SJSA1 (cell line): ENCODE measurements at regions not wholly inside any gene's neighbourhood (a gene's known extent, or its start where the extent isn't known, plus 50 kb on each side); places are given as distances from the start of the nearest gene placed in this dataset.

Source experiments
- DNase-seq, 2 experiments: peaks; one replicate each; pipeline ENCODE4 v3.0.0-alpha.2; 2015 to 2020; ENCODE audit warnings: low spot score in 2 of 2, low read depth in 1 of 2
- H3K27ac ChIP-seq: fragments of 250-450 bp; sonication (Bioruptor Pico); 2 replicates; pipeline ENCODE4 v1.5.1; 2020; ENCODE audit warnings: mild to moderate bottlenecking, moderate library complexity
- H3K27me3 ChIP-seq: fragments of 250-450 bp; sonication (Bioruptor Pico); replicated peaks from 2 replicates; pipeline ENCODE4 v1.5.1; 2020; ENCODE audit warnings: mild to moderate bottlenecking, moderate library complexity
- H3K36me3 ChIP-seq: fragments of 250-450 bp; sonication (Bioruptor Pico); 2 replicates; pipeline ENCODE4 v1.5.1; 2020; ENCODE audit warnings: mild to moderate bottlenecking
- H3K4me1 ChIP-seq: fragments of 250-450 bp; sonication (Bioruptor Pico); replicated peaks from 2 replicates; pipeline ENCODE4 v1.6.1; 2021; ENCODE audit warnings: mild to moderate bottlenecking
- H3K4me3 ChIP-seq: fragments of 250-450 bp; sonication (Bioruptor Pico); 2 replicates; pipeline ENCODE4 v1.5.1; 2020; ENCODE audit warnings: mild to moderate bottlenecking
- H3K9me3 ChIP-seq: fragments of 250-450 bp; sonication (Bioruptor Pico); replicated peaks from 2 replicates; pipeline ENCODE4 v1.5.1; 2020; ENCODE audit warnings: mild to moderate bottlenecking

DNA sequence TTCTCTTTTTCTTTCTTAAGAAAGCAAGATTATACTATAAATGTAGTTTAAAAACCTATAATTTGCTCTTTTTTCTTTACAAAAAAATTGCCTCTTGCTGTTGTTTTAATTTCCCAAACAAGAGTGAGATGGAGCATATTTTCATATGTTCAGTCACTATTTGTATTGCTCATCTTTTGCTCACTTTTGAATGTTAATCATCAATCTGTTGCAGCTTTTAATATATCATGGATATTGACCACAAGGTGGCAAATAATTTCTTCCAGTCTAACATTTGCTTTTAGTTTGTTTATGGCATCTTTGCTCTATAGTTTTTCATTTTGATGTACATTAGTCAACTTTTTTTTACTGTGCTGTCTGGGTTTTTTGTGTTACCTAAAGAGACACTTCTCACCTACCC is 112.6 kb upstream of the THRB start:
- Histone ChIP-seq H3K9me3 (no peaks in the 10 kb centered on the region), H3K36me3 (no peaks in the 10 kb centered on the region), H3K27me3 (no peaks in the 10 kb centered on the region), H3K27ac (no peak overlapping the region), H3K4me3 (no peak overlapping the region), H3K4me1 (no peaks in the 10 kb centered on the region)
- no peak for DNase-seq

- no peak overlapping the region for H3K27ac ChIP-seq
- H3K36me3 ChIP-seq, result no peaks in the 10 kb centered on the region
- DNase-seq, result no peak
- no peak overlapping the region for H3K4me3 ChIP-seq
- no peaks in the 10 kb centered on the region for H3K9me3 ChIP-seq
- no peaks in the 10 kb centered on the region for H3K4me1 ChIP-seq
- no peaks in the 10 kb centered on the region for H3K27me3 ChIP-seq
These were observed 114.2 kb upstream of the THRB start for GRCh38 chr3:24608701-24609390.

DNA sequence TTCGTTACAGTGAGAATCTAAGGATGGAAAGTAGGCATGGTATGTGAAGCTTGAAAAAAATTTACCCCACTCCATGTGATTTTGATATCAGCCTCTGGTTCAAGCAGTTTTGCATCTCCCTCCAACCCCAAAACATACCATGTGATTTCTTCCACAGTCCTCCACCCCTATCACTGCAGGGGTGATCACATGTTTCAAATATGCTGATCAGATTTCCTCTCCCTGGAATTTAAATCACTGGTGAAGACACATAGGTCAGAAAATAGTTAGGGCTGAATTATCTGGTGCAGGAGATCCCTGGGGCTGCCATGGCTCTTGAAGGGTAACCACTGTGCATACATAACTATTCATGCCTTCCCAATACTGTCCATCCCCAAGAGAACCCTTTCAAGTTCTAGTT is 119.7 kb upstream of the THRB start:
- no peaks in the 10 kb centered on the region for H3K9me3 ChIP-seq
- H3K27ac ChIP-seq, result no peak overlapping the region
- H3K36me3 ChIP-seq, result no peaks in the 10 kb centered on the region
- DNase-seq, result no peak
- no peak overlapping the region for H3K4me3 ChIP-seq
- no peaks in the 10 kb centered on the region for H3K4me1 ChIP-seq
- no peaks in the 10 kb centered on the region for H3K27me3 ChIP-seq

- H3K9me3 ChIP-seq, result no peaks in the 10 kb centered on the region
- H3K27ac ChIP-seq, result no peak overlapping the region
- no peak overlapping the region for H3K4me3 ChIP-seq
- no peaks in the 10 kb centered on the region for H3K36me3 ChIP-seq
- no peaks in the 10 kb centered on the region for H3K27me3 ChIP-seq
- no peak for DNase-seq
- no peaks in the 10 kb centered on the region for H3K4me1 ChIP-seq
These were observed 120.5 kb upstream of the THRB start for GRCh38 chr3:24615177-24615576.

GRCh38 chr3:24616110-24616829 is 121.6 kb upstream of the THRB start:
- Histone ChIP-seq H3K27ac (no peak overlapping the region), H3K27me3 (no peaks in the 10 kb centered on the region), H3K4me1 (no peaks in the 10 kb centered on the region), H3K36me3 (no peaks in the 10 kb centered on the region), H3K9me3 (no peaks in the 10 kb centered on the region), H3K4me3 (no peak overlapping the region)
- DNase-seq, result no peak

DNA sequence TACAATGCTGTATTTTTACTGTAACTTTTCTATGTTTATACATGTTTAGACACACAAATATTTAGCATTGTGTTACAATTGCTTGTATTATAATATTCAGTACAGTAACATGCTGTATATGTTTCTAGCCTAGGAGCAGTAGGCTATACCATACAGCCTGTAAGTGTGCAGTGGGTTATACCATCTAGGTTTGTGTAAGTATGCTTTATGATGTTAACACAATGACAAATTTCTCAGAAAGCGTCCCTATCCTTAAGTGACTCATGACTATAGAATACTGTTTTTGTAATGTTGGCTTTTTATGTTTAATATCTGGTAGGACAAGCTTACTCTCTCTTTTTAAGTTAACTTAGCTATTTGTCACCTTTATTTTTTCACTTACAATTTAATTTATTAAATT is 127.5 kb upstream of the THRB start:
- Histone ChIP-seq H3K27ac (no peak overlapping the region), H3K4me3 (no peak overlapping the region), H3K4me1 (no peaks in the 10 kb centered on the region), H3K9me3 (no peaks in the 10 kb centered on the region), H3K27me3 (no peaks in the 10 kb centered on the region), H3K36me3 (no peaks in the 10 kb centered on the region)
- no peak for DNase-seq

DNA sequence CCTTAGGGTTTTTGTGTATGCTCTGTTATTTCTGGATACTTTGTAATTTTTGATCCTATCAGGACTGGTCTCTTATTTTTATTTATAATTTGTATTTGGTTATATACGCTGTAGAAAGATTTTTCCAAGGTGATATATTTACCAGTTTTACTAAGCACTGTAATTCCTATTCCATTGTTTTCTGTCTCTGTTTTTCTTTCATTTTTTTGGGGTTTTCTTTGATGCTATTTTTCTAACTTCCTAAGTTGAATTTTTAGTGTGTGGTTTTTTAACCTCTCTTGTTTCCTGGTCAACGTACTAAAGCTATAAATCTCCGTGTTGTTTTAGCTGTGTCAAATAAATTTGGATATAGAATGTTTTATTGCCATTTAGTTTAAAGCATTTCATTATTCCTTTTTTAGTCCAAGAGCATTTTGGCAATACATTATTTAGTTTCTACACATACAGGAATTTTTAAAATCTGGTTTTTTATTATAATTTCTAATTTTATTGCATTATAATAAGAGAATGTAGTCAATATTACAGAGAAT is 128.1 kb upstream of the THRB start:
- H3K4me3 ChIP-seq, result no peak overlapping the region
- DNase-seq, result no peak

GRCh38 chr3:24623657-24624056 is 129.0 kb upstream of the THRB start:
- Histone ChIP-seq H3K27me3 (no peaks in the 10 kb centered on the region), H3K4me3 (no peak overlapping the region), H3K36me3 (no peaks in the 10 kb centered on the region), H3K4me1 (no peaks in the 10 kb centered on the region), H3K27ac (no peak overlapping the region), H3K9me3 (no peaks in the 10 kb centered on the region)
- no peak for DNase-seq

More for the DNA sequence above, 128.1 kb upstream of the THRB start:
- no peaks in the 10 kb centered on the region for H3K27me3 ChIP-seq
- no peaks in the 10 kb centered on the region for H3K36me3 ChIP-seq
- no peak overlapping the region for H3K27ac ChIP-seq
- no peaks in the 10 kb centered on the region for H3K4me1 ChIP-seq
- no peaks in the 10 kb centered on the region for H3K9me3 ChIP-seq

GRCh38 chr3:24624938-24625681 is 130.5 kb upstream of the THRB start:
- H3K4me3 ChIP-seq, result no peak overlapping the region
- no peaks in the 10 kb centered on the region for H3K36me3 ChIP-seq
- no peak overlapping the region for H3K27ac ChIP-seq
- no peak for DNase-seq
- H3K4me1 ChIP-seq, result no peaks in the 10 kb centered on the region
- no peaks in the 10 kb centered on the region; the same call in 1 of the 2 replicates for H3K9me3 ChIP-seq
- H3K27me3 ChIP-seq, result no peaks in the 10 kb centered on the region

DNA sequence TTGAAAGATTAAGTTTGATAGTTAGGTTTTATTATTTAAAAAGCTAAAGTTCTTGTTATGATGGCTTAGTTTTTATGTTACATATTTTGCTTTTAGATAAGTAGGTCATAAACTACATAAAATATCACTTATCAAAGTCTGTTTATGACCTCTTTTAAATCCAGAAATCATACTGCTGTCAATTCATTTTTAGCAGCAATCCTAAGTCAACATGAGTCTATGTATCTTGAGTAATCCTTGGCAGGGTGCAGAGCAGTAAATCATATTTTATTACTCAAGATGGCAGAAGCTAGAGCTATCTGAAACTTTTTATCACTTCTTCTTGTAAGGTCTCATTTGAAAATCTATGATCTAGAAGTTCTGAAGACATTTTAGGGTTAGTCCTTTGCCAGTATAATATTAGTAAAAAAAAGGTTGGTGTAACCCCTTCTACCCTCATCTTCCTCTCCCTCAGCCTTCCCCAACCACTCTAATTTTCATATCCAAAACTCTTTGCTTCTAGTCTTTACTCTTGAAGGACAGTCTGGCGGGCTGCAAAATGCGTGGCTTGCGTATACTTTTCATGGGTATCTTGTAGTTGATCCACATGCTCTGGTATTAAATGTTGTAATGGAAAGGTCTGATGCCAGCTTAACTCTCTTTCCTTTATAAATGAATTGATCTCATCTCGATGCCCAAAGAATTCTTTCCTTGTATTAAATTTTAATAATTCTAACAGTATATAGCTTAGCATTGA is 134.0 kb upstream of the THRB start:
- no peak overlapping the region for H3K27ac ChIP-seq
- DNase-seq, result no peak
- no peak overlapping the region for H3K4me3 ChIP-seq
- no peaks in the 10 kb centered on the region for H3K4me1 ChIP-seq
- H3K36me3 ChIP-seq, result no peaks in the 10 kb centered on the region
- H3K27me3 ChIP-seq, result no peaks in the 10 kb centered on the region
- H3K9me3 ChIP-seq, result no peaks in the 10 kb centered on the region; the same call in 1 of the 2 replicates

DNA sequence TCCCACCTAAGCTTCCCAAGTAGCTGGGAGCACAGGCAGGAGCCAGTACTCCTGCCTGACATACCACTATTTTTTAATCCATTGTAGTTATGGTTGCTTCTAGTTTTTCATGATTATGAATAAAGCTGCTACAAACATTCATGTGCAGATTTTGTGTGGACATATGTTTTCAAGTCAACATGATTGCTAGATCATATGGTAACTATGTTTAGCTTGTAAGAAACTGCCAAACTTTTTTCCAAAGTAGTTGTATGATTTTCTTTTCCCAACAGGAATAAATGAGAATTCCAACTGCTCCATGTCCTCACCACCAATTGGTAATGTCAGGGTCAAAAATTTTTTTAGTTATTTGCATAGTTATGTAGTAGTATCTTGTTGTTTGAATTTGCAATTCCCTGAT is 136.8 kb upstream of the THRB start:
- H3K9me3 ChIP-seq, result no peaks in the 10 kb centered on the region; the same call in 1 of the 2 replicates
- no peak overlapping the region for H3K27ac ChIP-seq
- H3K4me1 ChIP-seq, result no peaks in the 10 kb centered on the region
- no peak for DNase-seq
- no peak overlapping the region for H3K4me3 ChIP-seq
- H3K36me3 ChIP-seq, result no peaks in the 10 kb centered on the region
- H3K27me3 ChIP-seq, result no peaks in the 10 kb centered on the region

GRCh38 chr3:24639061-24639460 is 144.4 kb upstream of the THRB start:
- Histone ChIP-seq H3K4me1 (no peaks in the 10 kb centered on the region), H3K27ac (no peak overlapping the region), H3K9me3 (no peaks in the 10 kb centered on the region), H3K4me3 (no peak overlapping the region), H3K27me3 (no peaks in the 10 kb centered on the region), H3K36me3 (no peaks in the 10 kb centered on the region)
- no peak for DNase-seq

DNA sequence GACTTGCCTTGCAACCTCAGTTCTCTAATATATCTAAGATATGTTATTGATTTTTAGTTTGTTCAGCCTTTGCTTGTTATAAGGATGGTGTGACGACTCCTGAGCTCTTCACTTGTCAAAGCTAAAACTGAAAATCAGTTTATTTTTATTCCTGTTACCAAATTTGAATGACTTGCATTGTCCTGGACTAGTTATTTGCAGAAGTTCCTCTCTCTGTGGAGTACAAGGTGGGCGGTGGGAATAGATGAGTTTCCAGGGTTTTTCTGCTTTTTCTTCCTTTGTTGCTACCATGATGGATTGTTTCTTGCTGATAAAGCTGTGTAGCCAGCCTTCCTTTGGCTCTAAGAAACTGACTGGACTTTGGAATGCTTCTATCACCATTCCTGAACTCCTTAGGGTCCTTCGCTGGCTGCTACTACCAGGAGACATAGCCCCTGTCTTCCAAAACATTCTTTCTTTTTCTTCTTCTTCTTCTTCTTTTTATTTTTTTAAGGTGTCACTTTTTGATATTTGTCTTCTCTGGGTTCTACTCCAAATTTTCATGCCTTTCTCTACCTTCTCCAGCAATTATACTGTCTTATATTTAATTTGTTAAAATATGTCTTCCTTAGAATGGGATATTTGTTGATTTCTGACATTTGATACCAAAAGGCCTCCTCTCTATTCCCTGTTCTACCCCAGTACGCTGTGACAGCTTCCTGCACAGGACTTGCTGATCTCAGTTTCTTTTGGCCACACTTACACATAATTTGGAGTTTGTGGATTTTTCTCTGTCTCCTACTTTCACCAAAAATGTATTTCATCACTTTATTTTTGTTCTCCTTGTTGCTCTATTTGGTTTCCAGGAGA is 145.1 kb upstream of the THRB start:
- Histone ChIP-seq H3K4me1 (no peaks in the 10 kb centered on the region), H3K27me3 (no peaks in the 10 kb centered on the region), H3K36me3 (no peaks in the 10 kb centered on the region), H3K9me3 (no peaks in the 10 kb centered on the region), H3K27ac (no peak overlapping the region), H3K4me3 (no peak overlapping the region)
- DNase-seq, result no peak
